Hematopoietic multipotent progenitor cell treated with erythropoietin and hydrocortisone succinate and interleukin-3 and kit ligand, for 6 days (in vitro differentiated cells): ENCODE measurements at regions not wholly inside any gene's neighbourhood (a gene's known extent, or its start where the extent isn't known, plus 50 kb on each side); places are given as distances from the start of the nearest gene placed in this dataset.

Experiments used
- DNase-seq: peaks from one replicate; pipeline ENCODE4 v3.0.0-alpha.2; 2015

- DNase-seq = no peak
Observed at GRCh38 chr6:71531841-71532240, 243.2 kb downstream of the OGFRL1 start.

GRCh38 chr6:71533939-71534379, 245.3 kb downstream of the OGFRL1 start:
- peak; percentile 34 for DNase-seq

GRCh38 chr6:71534921-71535320, 246.3 kb downstream of the OGFRL1 start:
- DNase-seq = no peak

DNA sequence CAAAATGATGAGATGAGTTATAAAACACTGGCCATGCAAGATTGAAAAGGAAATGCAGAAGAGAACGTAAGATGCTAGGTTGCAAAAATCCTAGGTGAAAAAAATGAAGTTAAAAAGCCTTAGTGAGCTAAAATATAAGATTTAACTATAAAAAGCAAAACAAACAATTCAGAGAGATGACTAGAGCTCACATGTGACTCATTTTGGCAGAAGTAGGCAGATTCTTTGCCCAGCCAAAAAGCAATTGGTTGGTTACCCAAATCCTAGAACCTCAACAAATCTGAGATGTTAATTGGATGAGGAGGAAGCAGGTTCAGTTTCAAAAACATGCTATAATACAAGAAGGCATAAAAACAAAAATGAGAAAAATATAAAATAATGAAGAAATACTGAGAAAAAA, 249.1 kb downstream of the OGFRL1 start:
- no peak for DNase-seq

DNA sequence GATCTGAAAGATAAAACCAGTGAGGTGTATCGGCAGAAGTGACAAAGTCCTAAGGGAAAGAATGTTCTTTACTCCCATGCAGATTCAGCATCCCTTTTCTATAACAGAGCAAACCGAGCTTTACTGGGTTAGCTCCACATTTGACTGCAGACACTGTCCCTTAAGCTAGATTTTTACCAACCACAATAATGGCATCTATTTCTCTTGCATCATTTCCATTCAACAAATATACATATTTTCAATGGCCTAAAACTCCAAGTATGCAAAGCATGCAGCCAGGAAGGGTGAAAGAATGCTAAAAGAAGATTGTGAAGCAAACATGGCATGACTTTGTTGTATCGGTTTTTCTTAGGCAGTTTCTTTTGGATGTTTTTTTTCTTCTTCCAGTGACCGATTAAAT, 255.4 kb downstream of the OGFRL1 start:
- DNase-seq = no peak

DNA sequence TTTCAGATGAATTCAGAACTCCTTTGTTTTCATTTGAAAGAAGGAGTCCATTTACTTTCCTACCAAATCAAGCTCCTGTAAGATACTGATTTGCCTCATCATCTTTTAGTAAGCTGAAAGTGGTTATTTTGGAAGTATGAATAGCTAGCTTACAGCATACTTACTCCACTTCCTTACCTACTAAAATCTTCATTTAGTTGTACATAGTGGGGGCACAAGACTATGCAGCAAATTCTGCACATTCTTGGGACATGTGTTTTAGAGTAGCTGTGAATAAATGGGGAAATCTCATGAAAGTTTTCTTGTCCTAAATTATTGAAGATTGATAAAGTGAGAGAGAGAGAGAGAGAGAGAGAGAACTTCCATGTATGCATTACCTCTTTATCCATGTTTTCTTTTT, 256.3 kb downstream of the OGFRL1 start:
- no peak for DNase-seq

GRCh38 chr6:71545905-71546304, 257.3 kb downstream of the OGFRL1 start:
- DNase-seq = no peak

GRCh38 chr6:71551798-71552197, 263.2 kb downstream of the OGFRL1 start:
- DNase-seq = no peak

DNA sequence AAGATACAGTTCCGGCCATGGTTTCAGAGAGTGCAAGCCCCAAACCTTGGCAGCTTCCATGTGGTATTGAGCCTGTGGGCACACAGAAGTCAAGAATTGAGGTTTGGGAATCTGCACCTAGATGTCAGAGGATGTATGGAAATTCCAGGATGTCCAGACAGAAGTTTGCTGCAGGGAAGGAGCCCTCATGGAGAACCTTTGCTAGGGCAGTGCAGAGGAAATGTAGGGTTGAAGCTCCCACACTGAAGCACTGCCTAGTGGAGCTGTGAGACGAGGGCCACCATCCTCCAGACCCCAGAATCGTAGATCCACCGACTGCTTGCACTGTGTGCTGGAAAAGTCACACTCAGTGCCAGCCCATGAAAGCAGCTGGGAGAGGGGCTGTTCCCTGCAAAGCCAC, 267.5 kb downstream of the OGFRL1 start:
- DNase-seq = no peak

DNA sequence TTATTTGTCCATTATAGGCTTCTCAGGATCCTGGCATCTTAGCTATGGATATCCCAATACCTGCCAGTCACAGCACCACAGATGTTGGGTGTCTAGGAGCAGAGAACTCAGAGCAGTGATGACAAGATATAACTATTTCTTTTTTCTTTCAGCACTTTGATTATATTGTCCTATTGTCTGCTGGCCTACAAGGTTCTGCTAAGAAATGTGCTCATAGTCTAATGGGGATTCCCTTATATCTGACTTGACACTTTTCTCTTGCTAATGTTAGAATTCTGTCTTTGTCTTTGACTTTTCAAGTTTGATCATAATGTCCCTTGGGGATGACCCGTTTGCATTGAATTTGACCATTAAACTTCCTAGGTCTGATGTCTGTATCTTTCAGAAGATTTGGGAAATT, 270.4 kb downstream of the OGFRL1 start:
- DNase-seq = no peak

GRCh38 chr6:71567562-71567961, 279.0 kb downstream of the OGFRL1 start:
- no peak for DNase-seq

GRCh38 chr6:71577766-71578165, 289.2 kb downstream of the OGFRL1 start:
- DNase-seq = no peak

- no peak for DNase-seq
Observed at GRCh38 chr6:71579902-71580301, 291.3 kb downstream of the OGFRL1 start.

DNA sequence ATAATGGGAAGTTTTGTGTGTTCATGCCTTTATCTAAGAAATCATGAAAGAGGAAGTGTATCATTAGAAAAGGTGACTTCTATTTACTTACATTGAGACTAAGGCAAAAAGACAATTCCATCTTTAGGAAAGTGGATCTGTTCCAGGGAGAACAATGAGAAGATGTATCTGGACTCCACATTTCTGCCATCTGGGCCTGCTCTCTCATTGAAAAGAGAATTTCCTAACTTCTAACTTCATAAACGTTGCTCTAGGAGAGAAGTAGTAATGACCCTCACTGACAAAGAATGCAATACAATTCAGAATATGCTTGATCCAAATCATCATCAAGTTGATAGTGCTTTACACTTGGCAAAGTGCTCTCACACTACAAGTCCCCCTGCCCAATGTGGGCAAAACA, 294.2 kb downstream of the OGFRL1 start:
- DNase-seq = no peak

- no peak for DNase-seq
Observed at GRCh38 chr6:71584712-71585436, 296.3 kb downstream of the OGFRL1 start.

- no peak for DNase-seq
Observed at GRCh38 chr6:71585472-71585871, 296.9 kb downstream of the OGFRL1 start.

DNA sequence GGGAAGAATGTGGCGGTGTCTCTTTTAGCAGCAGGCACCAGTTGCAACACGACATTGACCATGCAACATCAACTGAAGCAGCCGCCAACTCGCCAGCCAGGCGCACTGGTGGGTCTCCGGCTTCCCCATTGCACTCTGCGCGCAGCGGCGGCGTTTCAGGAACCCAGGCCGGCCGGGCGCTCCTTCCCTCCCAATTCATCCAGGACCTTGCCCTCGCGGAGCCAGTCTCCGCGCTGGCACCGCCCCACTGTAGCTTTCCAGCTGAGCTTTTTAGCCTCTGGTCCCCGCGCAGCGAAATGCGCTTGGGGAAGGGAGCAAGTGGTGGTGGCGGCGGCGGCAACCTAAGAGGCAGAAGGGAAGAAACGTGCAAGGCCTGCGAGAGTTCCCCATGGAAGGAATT, 297.9 kb upstream of the RIMS1 start:
- no peak for DNase-seq

- no peak for DNase-seq
Observed at GRCh38 chr6:71589254-71589653, 297.1 kb upstream of the RIMS1 start.

DNA sequence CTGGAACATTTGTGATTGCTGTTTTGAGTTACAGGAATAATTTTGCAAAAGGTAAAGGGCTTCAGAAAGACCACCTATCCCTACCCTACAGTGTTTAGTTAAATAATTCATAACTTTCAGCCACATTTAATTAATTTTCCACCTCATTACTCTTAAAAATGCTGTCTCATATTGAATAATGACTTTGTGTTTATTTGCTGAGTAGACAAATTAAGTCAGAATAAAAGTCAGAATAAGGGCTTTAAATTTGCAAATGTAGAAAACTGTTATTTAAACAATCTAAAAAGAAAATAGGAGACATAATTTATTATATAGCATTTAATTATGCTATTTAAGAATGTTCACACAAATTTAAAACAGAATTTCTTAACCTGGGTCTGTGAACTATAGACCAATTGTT, 293.7 kb upstream of the RIMS1 start:
- DNase-seq = no peak

DNA sequence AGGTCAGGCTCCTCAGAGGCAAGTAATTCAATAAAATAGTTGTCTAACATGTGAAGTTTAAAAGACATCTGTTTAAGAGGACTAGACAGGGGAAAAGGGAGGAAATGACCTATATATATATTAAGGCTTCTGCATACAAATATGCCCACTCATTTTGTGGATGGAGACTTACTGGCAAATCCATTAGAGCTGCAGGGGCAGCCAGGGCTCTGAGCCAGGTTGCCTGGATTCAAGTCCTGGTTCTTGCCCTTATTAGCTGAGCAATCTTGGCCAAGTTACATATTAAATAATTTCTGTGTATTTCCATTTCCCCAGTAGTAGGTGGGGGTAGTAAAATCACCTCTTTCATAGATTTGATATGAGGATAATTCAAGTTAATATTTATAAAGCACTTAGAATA, 287.0 kb upstream of the RIMS1 start:
- DNase-seq = no peak

GRCh38 chr6:71602385-71603007, 283.9 kb upstream of the RIMS1 start:
- no peak for DNase-seq

DNA sequence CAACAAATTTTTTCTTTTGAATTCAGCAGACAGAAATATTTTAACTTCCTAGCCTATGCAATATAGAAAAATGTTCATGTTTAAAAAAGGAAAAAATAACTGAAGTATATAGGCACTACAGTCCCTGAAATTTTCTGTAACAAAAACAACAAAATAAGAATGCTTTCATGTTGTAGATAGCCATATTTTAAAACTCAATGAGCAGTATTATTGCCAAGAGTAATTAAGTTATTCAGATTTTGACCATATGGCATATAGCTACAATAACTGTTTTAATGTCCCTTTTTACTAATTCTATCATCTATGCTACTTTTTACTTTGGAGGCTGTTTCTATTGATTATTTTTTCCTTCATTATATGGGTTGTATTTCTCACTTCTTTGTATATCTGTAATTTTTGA, 283.3 kb upstream of the RIMS1 start:
- DNase-seq = no peak

- DNase-seq = no peak
Observed at GRCh38 chr6:71608646-71609045, 277.7 kb upstream of the RIMS1 start.

GRCh38 chr6:71619836-71620235, 266.5 kb upstream of the RIMS1 start:
- no peak for DNase-seq
